ENCODE measurements at regions not wholly inside any gene's neighbourhood (a gene's known extent, or its start where the extent isn't known, plus 50 kb on each side); places are given as distances from the start of the nearest gene placed in this dataset.

DNA sequence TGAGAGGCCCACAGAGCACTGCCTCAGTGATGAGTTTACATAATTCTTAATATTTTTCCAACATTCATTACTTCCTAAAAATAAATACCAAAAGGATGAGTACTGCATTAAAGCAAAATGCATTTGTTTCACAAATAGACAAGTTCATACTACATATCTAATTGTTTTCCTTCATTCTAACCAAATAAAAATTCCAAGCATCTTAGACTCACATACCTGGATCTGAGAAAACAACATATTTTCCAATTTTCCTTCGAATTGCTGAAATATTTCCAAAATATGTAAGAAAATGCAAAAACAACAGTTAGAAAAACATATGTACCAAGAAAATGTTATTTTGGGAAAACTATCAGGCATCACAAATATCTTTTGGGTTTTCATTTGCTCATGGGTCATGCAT is 127.9 kb upstream of the CEP126 start (continued):
- TF ChIP-seq, protein P1, sequence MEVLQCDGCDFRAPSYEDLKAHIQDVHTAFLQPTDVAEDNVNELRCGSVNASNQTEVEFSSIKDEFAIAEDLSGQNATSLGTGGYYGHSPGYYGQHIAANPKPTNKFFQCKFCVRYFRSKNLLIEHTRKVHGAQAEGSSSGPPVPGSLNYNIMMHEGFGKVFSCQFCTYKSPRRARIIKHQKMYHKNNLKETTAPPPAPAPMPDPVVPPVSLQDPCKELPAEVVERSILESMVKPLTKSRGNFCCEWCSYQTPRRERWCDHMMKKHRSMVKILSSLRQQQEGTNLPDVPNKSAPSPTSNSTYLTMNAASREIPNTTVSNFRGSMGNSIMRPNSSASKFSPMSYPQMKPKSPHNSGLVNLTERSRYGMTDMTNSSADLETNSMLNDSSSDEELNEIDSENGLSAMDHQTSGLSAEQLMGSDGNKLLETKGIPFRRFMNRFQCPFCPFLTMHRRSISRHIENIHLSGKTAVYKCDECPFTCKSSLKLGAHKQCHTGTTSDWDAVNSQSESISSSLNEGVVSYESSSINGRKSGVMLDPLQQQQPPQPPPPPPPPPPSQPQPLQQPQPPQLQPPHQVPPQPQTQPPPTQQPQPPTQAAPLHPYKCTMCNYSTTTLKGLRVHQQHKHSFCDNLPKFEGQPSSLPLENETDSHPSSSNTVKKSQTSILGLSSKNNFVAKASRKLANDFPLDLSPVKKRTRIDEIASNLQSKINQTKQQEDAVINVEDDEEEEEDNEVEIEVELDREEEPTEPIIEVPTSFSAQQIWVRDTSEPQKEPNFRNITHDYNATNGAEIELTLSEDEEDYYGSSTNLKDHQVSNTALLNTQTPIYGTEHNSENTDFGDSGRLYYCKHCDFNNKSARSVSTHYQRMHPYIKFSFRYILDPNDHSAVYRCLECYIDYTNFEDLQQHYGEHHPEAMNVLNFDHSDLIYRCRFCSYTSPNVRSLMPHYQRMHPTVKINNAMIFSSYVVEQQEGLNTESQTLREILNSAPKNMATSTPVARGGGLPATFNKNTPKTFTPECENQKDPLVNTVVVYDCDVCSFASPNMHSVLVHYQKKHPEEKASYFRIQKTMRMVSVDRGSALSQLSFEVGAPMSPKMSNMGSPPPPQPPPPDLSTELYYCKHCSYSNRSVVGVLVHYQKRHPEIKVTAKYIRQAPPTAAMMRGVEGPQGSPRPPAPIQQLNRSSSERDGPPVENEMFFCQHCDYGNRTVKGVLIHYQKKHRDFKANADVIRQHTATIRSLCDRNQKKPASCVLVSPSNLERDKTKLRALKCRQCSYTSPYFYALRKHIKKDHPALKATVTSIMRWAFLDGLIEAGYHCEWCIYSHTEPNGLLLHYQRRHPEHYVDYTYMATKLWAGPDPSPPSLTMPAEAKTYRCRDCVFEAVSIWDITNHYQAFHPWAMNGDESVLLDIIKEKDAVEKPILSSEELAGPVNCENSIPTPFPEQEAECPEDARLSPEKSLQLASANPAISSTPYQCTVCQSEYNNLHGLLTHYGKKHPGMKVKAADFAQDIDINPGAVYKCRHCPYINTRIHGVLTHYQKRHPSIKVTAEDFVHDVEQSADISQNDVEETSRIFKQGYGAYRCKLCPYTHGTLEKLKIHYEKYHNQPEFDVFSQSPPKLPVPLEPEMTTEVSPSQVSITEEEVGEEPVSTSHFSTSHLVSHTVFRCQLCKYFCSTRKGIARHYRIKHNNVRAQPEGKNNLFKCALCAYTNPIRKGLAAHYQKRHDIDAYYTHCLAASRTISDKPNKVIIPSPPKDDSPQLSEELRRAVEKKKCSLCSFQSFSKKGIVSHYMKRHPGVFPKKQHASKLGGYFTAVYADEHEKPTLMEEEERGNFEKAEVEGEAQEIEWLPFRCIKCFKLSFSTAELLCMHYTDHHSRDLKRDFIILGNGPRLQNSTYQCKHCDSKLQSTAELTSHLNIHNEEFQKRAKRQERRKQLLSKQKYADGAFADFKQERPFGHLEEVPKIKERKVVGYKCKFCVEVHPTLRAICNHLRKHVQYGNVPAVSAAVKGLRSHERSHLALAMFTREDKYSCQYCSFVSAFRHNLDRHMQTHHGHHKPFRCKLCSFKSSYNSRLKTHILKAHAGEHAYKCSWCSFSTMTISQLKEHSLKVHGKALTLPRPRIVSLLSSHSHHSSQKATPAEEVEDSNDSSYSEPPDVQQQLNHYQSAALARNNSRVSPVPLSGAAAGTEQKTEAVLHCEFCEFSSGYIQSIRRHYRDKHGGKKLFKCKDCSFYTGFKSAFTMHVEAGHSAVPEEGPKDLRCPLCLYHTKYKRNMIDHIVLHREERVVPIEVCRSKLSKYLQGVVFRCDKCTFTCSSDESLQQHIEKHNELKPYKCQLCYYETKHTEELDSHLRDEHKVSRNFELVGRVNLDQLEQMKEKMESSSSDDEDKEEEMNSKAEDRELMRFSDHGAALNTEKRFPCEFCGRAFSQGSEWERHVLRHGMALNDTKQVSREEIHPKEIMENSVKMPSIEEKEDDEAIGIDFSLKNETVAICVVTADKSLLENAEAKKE (CRISPR knock-in tag; IDR thresholded peaks at IDR 0.05), result no peak
- TF ChIP-seq ZNF331 (CRISPR knock-in tag; IDR thresholded peaks at IDR 0.05; ENCODE audit: low read depth) (no peak), NANOG (IDR thresholded peaks at IDR 0.05; ENCODE audit: borderline replicate concordance) (no peak), CREB1 (CRISPR knock-in tag; IDR thresholded peaks at IDR 0.05; ENCODE audit: low read depth) (no peak), EZH2 (IDR thresholded peaks at IDR 0.05; ENCODE audit: low read depth, unreplicated experiment) (no peak), ZNF114 (CRISPR knock-in tag; IDR thresholded peaks at IDR 0.05) (no peak), EZH2phosphoT487 (IDR thresholded peaks at IDR 0.05; ENCODE audit: unreplicated experiment) (no peak), POLR2AphosphoS5 (IDR thresholded peaks at IDR 0.05; ENCODE audit: low read depth) (no peak), STAT1 (IDR thresholded peaks at IDR 0.05; ENCODE audit: unreplicated experiment) (no peak), JUNB (IDR thresholded peaks at IDR 0.05; ENCODE audit: unreplicated experiment) (no peak)
- TF ChIP-seq, protein P2, sequence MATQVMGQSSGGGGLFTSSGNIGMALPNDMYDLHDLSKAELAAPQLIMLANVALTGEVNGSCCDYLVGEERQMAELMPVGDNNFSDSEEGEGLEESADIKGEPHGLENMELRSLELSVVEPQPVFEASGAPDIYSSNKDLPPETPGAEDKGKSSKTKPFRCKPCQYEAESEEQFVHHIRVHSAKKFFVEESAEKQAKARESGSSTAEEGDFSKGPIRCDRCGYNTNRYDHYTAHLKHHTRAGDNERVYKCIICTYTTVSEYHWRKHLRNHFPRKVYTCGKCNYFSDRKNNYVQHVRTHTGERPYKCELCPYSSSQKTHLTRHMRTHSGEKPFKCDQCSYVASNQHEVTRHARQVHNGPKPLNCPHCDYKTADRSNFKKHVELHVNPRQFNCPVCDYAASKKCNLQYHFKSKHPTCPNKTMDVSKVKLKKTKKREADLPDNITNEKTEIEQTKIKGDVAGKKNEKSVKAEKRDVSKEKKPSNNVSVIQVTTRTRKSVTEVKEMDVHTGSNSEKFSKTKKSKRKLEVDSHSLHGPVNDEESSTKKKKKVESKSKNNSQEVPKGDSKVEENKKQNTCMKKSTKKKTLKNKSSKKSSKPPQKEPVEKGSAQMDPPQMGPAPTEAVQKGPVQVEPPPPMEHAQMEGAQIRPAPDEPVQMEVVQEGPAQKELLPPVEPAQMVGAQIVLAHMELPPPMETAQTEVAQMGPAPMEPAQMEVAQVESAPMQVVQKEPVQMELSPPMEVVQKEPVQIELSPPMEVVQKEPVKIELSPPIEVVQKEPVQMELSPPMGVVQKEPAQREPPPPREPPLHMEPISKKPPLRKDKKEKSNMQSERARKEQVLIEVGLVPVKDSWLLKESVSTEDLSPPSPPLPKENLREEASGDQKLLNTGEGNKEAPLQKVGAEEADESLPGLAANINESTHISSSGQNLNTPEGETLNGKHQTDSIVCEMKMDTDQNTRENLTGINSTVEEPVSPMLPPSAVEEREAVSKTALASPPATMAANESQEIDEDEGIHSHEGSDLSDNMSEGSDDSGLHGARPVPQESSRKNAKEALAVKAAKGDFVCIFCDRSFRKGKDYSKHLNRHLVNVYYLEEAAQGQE (IDR thresholded peaks at IDR 0.05; ENCODE audit: unreplicated experiment), result no peak
- TF ChIP-seq, protein P3, sequence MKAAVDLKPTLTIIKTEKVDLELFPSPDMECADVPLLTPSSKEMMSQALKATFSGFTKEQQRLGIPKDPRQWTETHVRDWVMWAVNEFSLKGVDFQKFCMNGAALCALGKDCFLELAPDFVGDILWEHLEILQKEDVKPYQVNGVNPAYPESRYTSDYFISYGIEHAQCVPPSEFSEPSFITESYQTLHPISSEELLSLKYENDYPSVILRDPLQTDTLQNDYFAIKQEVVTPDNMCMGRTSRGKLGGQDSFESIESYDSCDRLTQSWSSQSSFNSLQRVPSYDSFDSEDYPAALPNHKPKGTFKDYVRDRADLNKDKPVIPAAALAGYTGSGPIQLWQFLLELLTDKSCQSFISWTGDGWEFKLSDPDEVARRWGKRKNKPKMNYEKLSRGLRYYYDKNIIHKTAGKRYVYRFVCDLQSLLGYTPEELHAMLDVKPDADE (IDR thresholded peaks at IDR 0.05), result no peak
- TF ChIP-seq, protein P4, sequence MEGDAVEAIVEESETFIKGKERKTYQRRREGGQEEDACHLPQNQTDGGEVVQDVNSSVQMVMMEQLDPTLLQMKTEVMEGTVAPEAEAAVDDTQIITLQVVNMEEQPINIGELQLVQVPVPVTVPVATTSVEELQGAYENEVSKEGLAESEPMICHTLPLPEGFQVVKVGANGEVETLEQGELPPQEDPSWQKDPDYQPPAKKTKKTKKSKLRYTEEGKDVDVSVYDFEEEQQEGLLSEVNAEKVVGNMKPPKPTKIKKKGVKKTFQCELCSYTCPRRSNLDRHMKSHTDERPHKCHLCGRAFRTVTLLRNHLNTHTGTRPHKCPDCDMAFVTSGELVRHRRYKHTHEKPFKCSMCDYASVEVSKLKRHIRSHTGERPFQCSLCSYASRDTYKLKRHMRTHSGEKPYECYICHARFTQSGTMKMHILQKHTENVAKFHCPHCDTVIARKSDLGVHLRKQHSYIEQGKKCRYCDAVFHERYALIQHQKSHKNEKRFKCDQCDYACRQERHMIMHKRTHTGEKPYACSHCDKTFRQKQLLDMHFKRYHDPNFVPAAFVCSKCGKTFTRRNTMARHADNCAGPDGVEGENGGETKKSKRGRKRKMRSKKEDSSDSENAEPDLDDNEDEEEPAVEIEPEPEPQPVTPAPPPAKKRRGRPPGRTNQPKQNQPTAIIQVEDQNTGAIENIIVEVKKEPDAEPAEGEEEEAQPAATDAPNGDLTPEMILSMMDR (conservative IDR thresholded peaks at IDR 0.05; ENCODE audit: low read depth in 2 of 2), result no peak
